Neural cell (in vitro differentiated cells): ENCODE measurements at regions not wholly inside any gene's neighbourhood (a gene's known extent, or its start where the extent isn't known, plus 50 kb on each side); places are given as distances from the start of the nearest gene placed in this dataset.

Experiments
- H2AFZ ChIP-seq: fragments of 200-600, 300-800 bp; sonication (generic), shearing (Covaris generic); 2 replicates; pipeline ENCODE4 v1.6.0; 2014; ENCODE audit warnings: low read depth, mild to moderate bottlenecking, antibody characterized with exemption, low read length, moderate library complexity
- H3F3A ChIP-seq: fragments of 200-600 bp; shearing (Covaris generic); 2 replicates; pipeline ENCODE4 v1.6.1; 2016; ENCODE audit warnings: mild to moderate bottlenecking, moderate library complexity, mixed read lengths, antibody characterized with exemption, low read length; ENCODE audit not compliant: insufficient read depth, poor library complexity, severe bottlenecking
- H3K27ac ChIP-seq: fragments of 200-600, 300-800 bp; sonication (generic), shearing (Covaris generic); 2 replicates; pipeline ENCODE4 v1.5.1; 2014; ENCODE audit warnings: mild to moderate bottlenecking, low read length, moderate library complexity
- H3K27me3 ChIP-seq: fragments of 300-800, 200-600 bp; sonication (generic), shearing (Covaris generic); 2 replicates; pipeline ENCODE4 v1.6.0; 2014; ENCODE audit warnings: mild to moderate bottlenecking, low read depth, low read length, moderate library complexity; ENCODE audit not compliant: insufficient read depth
- H3K36me3 ChIP-seq: fragments of 300-800, 200-600 bp; sonication (generic), shearing (Covaris generic); 2 replicates; pipeline ENCODE4 v1.5.1; 2014; ENCODE audit warnings: mild to moderate bottlenecking, antibody characterized with exemption, low read length, moderate library complexity; ENCODE audit not compliant: insufficient read depth
- H3K4me2 ChIP-seq: fragments of 300-800, 200-600 bp; sonication (generic), shearing (Covaris generic); 2 replicates; pipeline ENCODE4 v1.6.0; 2014; ENCODE audit warnings: mild to moderate bottlenecking, low read length
- H3K4me3 ChIP-seq: fragments of 300-800, 200-600 bp; sonication (generic), shearing (Covaris generic); 2 replicates; pipeline ENCODE4 v1.5.1; 2014; ENCODE audit warnings: mild to moderate bottlenecking, low read length, moderate library complexity
- H3K79me2 ChIP-seq: fragments of 200-600 bp; shearing (Covaris generic); replicated peaks from 2 replicates; pipeline ENCODE4 v1.6.0; 2014; ENCODE audit warnings: mild to moderate bottlenecking, low read length, moderate library complexity; ENCODE audit not compliant: insufficient read depth
- H3K9ac ChIP-seq: fragments of 300-800, 200-600 bp; sonication (generic), shearing (Covaris generic); 2 replicates; pipeline ENCODE4 v1.6.1; 2016; ENCODE audit warnings: mild to moderate bottlenecking, low read length, mixed read lengths
- H3K9me2 ChIP-seq: fragments of 200-600 bp; shearing (Covaris generic); 2 replicates; pipeline ENCODE4 v1.6.1; 2016; ENCODE audit warnings: mild to moderate bottlenecking, low read length, mixed read lengths; ENCODE audit not compliant: insufficient read depth
- H3K9me3 ChIP-seq: fragments of 200-600, 300-800 bp; sonication (generic), shearing (Covaris generic); 2 replicates; pipeline ENCODE4 v1.6.1; 2016; ENCODE audit warnings: mild to moderate bottlenecking, mixed run types, low read length, moderate library complexity, mixed read lengths
- H4K20me1 ChIP-seq: fragments of 200-600 bp; shearing (Covaris generic); 2 replicates; pipeline ENCODE4 v1.6.1; 2016; ENCODE audit warnings: mild to moderate bottlenecking, mixed run types; ENCODE audit not compliant: insufficient read depth
- EP300 ChIP-seq: fragments of 450-650 bp; conservative IDR thresholded peaks from 2 replicates; pipeline ENCODE4 v1.6.1; 2014; ENCODE audit warnings: antibody characterized with exemption, mild to moderate bottlenecking, moderate library complexity; ENCODE audit not compliant: poor library complexity, severe bottlenecking
- EZH2 ChIP-seq: fragments of 200-600, 300-800 bp; shearing (Covaris generic), sonication (generic); IDR thresholded peaks from 2 replicates; pipeline ENCODE4 v1.6.1; 2014; ENCODE audit warnings: antibody characterized with exemption, low read length, borderline replicate concordance, mild to moderate bottlenecking; ENCODE audit not compliant: insufficient read depth, poor library complexity, severe bottlenecking
- MXI1 ChIP-seq: fragments of 450-650 bp; conservative IDR thresholded peaks from 2 replicates; pipeline ENCODE4 v1.6.1; 2014; ENCODE audit warnings: antibody characterized with exemption, mild to moderate bottlenecking; ENCODE audit not compliant: poor library complexity, severe bottlenecking
- POLR2AphosphoS5 ChIP-seq: IDR thresholded peaks from 2 replicates; pipeline ENCODE4 v1.6.1; 2012
- RAD21 ChIP-seq: fragments of 450-650 bp; conservative IDR thresholded peaks from 2 replicates; pipeline ENCODE4 v1.6.1; 2014; ENCODE audit warnings: antibody characterized with exemption, mild to moderate bottlenecking, moderate library complexity
- SMC3 ChIP-seq: fragments of 450-650 bp; conservative IDR thresholded peaks from 2 replicates; pipeline ENCODE4 v1.6.1; 2014; ENCODE audit warnings: antibody characterized with exemption, mild to moderate bottlenecking, moderate library complexity; ENCODE audit not compliant: poor library complexity
- TAF1 ChIP-seq: IDR thresholded peaks from 2 replicates; pipeline ENCODE4 v1.6.1; 2012; ENCODE audit warnings: low read depth
- TF ChIP-seq, protein P1 (sequence below): IDR thresholded peaks from 2 replicates; pipeline ENCODE4 v1.6.1; 2012; ENCODE audit warnings: borderline replicate concordance
- TF ChIP-seq, protein P2 (sequence below): fragments of 450-650 bp; IDR thresholded peaks from 2 replicates; pipeline ENCODE4 v1.5.1; 2014; ENCODE audit warnings: antibody characterized with exemption, mild to moderate bottlenecking, moderate library complexity; ENCODE audit not compliant: poor library complexity, severe bottlenecking

DNA sequence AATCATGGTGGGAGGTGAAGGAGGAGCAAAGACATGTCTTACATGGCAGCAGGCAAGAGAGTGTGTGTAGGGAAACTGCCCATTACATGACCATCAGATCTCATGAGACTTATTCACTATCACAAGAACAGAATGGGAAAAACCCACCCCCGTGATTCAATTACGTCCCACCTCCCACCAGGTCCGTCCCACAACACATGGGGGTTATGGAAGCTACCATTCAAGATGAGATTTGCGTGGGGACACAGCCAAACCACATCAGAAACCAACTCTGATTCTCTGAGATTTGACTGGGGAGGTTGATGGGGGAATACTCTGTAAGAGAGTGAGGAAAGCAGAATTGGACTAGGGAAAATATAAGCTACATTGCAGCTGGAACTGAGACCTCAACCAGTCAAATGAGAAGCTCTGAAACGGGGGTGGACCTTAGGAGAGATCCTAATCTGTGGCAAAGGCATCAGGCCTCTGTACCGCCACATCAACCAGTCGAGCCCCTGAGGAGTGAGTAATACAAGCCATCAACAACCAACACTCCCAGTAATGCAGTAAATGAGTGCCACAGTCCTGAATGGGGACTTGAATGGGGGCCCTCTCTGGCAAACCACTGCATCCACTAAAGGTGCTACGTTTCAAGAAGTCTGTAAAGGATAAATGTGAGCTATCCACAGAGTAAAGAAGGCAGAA is 207.9 kb upstream of the GADL1 start:
- no peaks in the 10 kb centered on the region for H3F3A ChIP-seq
- H3K9me3 ChIP-seq, result no peaks in the 10 kb centered on the region
- no peak for TF ChIP-seq RAD21
- no peak for TF ChIP-seq EZH2
- no peak for TF ChIP-seq EP300
- no peak for TF ChIP-seq SMC3
- no peak for TF ChIP-seq MXI1
- TF ChIP-seq, protein P1, sequence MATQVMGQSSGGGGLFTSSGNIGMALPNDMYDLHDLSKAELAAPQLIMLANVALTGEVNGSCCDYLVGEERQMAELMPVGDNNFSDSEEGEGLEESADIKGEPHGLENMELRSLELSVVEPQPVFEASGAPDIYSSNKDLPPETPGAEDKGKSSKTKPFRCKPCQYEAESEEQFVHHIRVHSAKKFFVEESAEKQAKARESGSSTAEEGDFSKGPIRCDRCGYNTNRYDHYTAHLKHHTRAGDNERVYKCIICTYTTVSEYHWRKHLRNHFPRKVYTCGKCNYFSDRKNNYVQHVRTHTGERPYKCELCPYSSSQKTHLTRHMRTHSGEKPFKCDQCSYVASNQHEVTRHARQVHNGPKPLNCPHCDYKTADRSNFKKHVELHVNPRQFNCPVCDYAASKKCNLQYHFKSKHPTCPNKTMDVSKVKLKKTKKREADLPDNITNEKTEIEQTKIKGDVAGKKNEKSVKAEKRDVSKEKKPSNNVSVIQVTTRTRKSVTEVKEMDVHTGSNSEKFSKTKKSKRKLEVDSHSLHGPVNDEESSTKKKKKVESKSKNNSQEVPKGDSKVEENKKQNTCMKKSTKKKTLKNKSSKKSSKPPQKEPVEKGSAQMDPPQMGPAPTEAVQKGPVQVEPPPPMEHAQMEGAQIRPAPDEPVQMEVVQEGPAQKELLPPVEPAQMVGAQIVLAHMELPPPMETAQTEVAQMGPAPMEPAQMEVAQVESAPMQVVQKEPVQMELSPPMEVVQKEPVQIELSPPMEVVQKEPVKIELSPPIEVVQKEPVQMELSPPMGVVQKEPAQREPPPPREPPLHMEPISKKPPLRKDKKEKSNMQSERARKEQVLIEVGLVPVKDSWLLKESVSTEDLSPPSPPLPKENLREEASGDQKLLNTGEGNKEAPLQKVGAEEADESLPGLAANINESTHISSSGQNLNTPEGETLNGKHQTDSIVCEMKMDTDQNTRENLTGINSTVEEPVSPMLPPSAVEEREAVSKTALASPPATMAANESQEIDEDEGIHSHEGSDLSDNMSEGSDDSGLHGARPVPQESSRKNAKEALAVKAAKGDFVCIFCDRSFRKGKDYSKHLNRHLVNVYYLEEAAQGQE, result no peak
- TF ChIP-seq POLR2AphosphoS5, result no peak
- TF ChIP-seq, protein P2, sequence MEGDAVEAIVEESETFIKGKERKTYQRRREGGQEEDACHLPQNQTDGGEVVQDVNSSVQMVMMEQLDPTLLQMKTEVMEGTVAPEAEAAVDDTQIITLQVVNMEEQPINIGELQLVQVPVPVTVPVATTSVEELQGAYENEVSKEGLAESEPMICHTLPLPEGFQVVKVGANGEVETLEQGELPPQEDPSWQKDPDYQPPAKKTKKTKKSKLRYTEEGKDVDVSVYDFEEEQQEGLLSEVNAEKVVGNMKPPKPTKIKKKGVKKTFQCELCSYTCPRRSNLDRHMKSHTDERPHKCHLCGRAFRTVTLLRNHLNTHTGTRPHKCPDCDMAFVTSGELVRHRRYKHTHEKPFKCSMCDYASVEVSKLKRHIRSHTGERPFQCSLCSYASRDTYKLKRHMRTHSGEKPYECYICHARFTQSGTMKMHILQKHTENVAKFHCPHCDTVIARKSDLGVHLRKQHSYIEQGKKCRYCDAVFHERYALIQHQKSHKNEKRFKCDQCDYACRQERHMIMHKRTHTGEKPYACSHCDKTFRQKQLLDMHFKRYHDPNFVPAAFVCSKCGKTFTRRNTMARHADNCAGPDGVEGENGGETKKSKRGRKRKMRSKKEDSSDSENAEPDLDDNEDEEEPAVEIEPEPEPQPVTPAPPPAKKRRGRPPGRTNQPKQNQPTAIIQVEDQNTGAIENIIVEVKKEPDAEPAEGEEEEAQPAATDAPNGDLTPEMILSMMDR, result no peak
- TF ChIP-seq TAF1, result no peak
- no peak overlapping the region for H3K9ac ChIP-seq
- no peaks in the 10 kb centered on the region for H3K9me2 ChIP-seq
- no peaks in the 10 kb centered on the region for H3K36me3 ChIP-seq
- H3K27me3 ChIP-seq, result no peaks in the 10 kb centered on the region
- H3K27ac ChIP-seq, result no peak overlapping the region
- no peaks in the 10 kb centered on the region for H3K79me2 ChIP-seq
- H3K4me3 ChIP-seq, result no peak overlapping the region
- no peak overlapping the region for H2AFZ ChIP-seq
- H4K20me1 ChIP-seq, result no peaks in the 10 kb centered on the region
- no peak overlapping the region for H3K4me2 ChIP-seq

DNA sequence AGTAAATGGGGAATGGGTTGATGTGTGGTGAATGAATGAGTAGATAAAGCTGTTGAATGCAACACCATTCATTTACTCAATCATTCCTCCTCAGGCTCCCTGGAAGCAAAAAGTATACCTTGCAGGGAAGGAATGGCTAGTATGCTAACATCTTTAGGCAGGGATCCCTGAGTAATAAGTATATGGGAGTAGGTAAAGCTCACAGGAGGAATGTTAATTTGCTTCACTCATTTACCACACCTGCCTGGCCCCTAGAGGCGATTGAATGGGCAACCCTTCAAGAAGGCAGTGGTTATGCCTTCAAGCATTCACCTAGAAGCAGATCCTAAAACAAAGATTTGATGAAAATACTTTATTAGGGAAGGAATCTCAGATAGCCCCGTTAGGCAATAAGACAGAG is 208.7 kb upstream of the GADL1 start:
- no peaks in the 10 kb centered on the region for H3K9me3 ChIP-seq
- no peaks in the 10 kb centered on the region for H3K9me2 ChIP-seq
- H3K9ac ChIP-seq, result no peak overlapping the region
- H3F3A ChIP-seq, result no peaks in the 10 kb centered on the region
- no peak overlapping the region for H2AFZ ChIP-seq
- no peaks in the 10 kb centered on the region for H4K20me1 ChIP-seq
- H3K36me3 ChIP-seq, result no peaks in the 10 kb centered on the region
- H3K4me3 ChIP-seq, result no peak overlapping the region
- no peak for TF ChIP-seq EP300
- TF ChIP-seq TAF1, result no peak
- TF ChIP-seq, protein P2, result no peak
- TF ChIP-seq RAD21, result no peak
- H3K4me2 ChIP-seq, result no peak overlapping the region
- H3K79me2 ChIP-seq, result no peaks in the 10 kb centered on the region
- no peak overlapping the region for H3K27ac ChIP-seq
- no peaks in the 10 kb centered on the region for H3K27me3 ChIP-seq
